22Rv1 (cell line): ENCODE measurements at regions not wholly inside any gene's neighbourhood (a gene's known extent, or its start where the extent isn't known, plus 50 kb on each side); places are given as distances from the start of the nearest gene placed in this dataset.

ENCODE experiments used
- H3K27ac ChIP-seq: fragments of 450-650 bp; 2 replicates; pipeline ENCODE4 v1.5.1; 2017
- CTCF ChIP-seq: fragments of 450-650 bp; IDR thresholded peaks from 2 replicates; pipeline ENCODE4 v1.5.1; 2017; ENCODE audit warnings: mild to moderate bottlenecking
- ZFX ChIP-seq: fragments of 450-650 bp; IDR thresholded peaks from 2 replicates; pipeline ENCODE4 v1.6.1; 2017; ENCODE audit warnings: antibody characterized with exemption, borderline replicate concordance

DNA sequence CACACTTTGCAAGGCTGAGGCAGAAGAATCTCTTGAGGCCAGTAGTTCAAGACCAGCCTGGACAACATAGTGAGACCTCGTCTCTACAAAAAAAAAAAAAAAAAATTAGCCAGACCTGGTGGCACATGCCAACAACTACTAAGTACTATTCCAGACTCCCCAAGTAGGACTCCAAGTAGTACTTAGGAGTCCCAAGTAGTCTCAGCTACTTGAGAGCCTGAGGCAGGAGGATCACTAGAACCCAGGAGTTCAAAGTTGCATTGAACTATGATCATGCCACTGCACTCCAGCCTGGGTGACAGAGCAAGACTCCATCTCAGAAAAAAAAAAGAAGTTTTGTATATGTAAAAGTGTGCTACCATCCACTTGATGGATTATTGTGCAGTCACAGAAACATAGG, 486.6 kb downstream of the SOX2 start:
- no peak overlapping the region for H3K27ac ChIP-seq
- TF ChIP-seq ZFX, result no peak
- TF ChIP-seq CTCF, result no peak

DNA sequence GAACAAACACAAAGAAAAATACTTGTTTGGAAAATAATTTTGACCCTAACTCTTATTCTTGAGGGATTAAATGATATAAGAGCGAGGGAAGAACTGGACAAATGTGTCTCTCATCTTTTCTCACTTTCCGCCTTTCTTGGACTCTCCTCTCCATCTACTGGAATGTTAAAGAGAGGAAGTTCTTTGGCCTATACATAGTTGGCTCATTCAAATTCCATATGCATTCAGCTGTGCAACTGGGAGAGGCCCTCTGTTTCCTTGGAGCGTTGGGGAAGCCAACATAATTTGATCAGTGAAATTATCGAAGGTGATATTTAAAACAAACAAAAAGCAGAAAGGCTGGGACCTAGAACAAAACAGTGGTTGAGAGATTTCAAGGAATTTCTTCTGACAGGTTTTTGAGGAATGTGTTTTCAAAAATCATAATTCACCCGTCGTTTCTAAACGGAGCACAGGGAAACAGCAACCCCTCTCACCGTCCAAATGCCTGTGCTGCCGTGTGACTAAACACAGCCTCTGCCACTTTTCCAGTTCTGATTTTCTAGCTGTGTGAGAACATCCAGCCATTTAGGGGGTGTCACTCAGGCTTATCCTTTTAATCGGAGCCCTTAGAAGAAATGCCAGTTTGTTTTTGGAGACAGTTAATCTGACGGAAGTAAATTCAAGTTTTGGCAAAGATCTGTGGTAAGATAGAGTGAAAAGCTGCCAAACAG, 489.9 kb downstream of the SOX2 start:
- H3K27ac ChIP-seq, result no peak overlapping the region
- TF ChIP-seq ZFX (no peak), CTCF (no peak)

DNA sequence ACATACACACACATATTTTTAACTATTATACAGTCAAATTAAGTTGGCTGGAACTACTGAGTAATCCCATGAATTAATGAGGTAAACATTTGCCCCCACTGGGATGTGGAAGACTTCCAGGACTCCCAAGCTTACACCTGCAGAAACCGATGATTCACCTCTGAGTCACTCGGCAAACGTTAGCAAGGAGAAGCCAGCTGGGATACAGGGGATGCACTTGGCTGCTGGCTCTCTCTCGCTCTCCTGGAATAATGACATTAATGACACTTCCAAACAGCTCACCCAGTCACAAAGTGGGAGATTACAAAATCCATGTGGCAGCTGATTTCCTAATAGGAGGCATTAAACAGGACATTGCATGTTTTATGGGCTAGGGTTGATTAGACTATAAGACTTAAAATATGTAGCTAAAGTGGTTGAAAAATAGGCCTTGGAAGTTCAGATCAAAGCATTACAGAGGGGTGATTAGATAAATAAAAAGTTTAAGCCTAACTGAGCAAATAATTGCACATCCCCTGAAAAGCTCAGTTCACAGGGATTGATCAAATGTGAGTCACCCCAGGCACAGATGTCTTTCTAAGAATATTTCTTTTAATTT, 500.9 kb downstream of the SOX2 start:
- H3K27ac ChIP-seq, result no peak overlapping the region
- TF ChIP-seq CTCF (no peak), ZFX (no peak)

GRCh38 chr3:182214416-182214815, 502.7 kb downstream of the SOX2 start:
- no peak for TF ChIP-seq CTCF

DNA sequence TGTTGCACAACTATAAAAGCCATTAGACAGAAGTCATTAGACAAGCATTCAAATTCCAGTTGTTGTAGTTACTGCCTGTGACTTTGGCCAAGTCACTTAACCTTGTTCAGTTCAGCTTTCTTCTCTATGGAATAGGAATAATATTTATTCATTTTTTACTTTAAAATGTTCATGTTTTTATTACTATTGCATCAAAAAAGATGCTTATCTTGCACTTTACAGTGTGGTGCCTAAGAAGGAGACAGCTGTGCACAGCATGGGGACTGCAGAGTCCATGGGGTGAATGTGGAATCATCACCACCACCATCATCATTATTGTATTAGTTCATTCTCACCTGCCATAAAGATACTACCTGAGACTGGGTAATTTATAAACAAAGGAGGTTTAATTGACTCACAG, 504.2 kb downstream of the SOX2 start:
- no peak overlapping the region for H3K27ac ChIP-seq
- TF ChIP-seq ZFX (no peak), CTCF (no peak)

More at GRCh38 chr3:182214416-182214815, 502.7 kb downstream of the SOX2 start:
- no peak overlapping the region for H3K27ac ChIP-seq

DNA sequence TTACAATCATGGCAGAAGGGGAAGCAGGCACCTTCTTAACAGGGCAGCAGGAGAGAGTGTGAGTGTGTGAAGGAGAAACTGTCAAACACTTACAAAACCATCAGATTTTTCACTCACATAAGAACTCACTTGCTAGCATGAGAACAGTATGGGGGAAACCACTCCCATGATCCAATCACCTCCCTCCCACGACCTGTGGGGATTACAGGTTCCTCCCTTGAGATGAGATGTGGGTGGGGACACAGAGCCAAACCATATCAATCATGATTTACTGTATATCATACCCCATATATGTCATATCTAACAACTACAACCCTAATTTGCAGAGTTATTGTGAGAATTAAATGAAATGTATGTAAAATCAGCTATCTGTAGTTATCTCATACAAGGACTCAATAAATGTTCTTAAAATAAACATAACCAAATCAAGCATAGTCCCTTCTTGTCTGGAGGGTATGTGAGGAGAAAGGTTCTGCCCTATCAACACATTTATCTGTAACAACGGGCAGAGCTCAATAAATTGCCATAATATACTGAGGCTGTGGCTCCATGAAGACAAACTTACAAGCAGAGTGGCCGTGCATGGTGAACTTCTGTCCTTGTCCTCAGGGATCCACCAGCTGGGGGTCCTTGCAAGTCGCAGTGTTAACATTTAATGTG, 504.7 kb downstream of the SOX2 start:
- no peak overlapping the region for H3K27ac ChIP-seq
- no peak for TF ChIP-seq CTCF
- TF ChIP-seq ZFX, result no peak

GRCh38 chr3:182220013-182220412, 508.3 kb downstream of the SOX2 start:
- H3K27ac ChIP-seq, result no peak overlapping the region
- TF ChIP-seq ZFX (no peak), CTCF (no peak)
